Fibroblast of peridontal ligament (primary cell): ENCODE measurements at regions not wholly inside any gene's neighbourhood (a gene's known extent, or its start where the extent isn't known, plus 50 kb on each side); places are given as distances from the start of the nearest gene placed in this dataset.

Experiments used
- DNase-seq: peaks from one replicate; pipeline ENCODE4 v3.0.0-alpha.2; 2010; ENCODE audit errors: extremely low read depth

DNA sequence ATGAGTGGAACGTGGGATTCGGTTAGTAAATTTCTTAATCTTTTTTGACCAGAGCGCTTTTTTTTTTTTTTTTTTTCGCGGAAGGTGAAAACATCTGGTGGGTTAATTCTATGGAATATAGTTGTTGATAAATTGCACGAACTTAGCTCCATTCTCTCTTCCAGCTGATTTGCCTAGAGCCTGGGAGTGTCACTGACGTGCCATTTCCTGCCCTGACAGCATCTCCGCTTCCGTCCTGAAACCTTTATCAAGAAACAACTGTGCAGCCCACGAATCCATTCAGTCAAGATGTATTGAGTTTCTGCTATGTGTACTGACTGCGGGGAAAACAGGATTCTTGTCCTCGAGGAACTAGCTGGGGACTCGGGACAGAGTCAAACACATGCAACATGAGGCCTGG lies 59.5 kb upstream of the TGM3 start:
- no peak for DNase-seq

DNA sequence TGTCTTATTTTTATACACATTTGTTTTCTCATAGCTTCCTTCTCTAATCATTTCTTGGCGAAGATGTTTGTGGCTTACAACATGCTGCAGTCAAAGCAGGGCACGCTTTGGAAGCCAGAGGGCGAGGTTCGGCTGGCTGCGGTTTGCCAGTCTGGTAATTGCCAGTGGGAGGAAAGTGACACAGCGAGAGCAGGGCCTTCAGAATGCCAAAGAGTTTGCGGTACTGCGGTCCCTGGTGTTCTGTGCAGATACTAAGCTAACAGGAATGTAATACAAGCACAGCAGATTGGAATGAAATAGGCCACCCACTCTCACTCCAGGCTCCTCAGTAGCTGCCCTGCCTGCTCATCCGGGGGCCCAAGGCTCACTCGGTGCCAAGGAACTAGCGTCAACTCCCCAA lies 58.7 kb upstream of the TGM3 start:
- peak; percentile 99 for DNase-seq

DNA sequence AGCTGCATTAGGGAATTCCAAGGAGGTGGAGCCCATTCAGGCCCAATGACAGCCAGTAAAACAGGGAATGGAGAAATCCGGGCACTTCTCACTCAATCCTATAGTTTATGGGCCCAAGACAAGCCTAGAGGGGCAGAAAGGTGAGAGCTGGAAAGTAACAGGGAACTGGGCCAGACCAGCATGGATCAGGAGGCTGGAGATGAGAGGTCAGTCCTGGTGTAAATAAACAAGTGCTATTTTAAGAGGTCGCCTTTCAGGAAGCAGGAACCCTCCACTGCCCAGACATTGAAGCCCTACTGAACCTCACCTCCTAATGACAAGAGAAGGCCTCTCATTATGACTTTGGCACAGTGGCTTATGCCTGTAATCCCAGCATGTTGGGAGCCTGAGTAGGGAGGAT lies 57.2 kb upstream of the TGM3 start:
- DNase-seq, result no peak

DNA sequence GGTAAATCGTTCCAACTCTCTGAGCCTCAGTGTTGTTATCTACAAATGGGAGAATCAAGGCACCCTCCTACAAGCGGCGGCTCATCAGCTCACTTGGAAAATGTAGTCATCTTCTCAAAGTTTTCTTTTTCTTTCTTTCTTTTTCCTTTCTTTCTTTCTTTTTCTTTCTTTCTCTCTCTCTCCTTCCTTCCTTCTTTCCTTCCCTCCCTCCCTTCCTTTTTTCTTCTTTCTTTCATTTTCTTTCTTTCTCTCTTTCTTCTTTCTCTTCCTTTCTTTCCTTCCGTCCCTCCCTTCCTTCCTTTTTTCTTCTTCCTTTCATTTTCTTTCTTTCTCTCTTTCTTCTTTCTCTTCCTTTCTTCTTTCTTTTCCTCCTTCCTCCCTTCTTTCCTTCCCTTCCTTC lies 55.0 kb upstream of the TGM3 start:
- DNase-seq, result no peak

DNA sequence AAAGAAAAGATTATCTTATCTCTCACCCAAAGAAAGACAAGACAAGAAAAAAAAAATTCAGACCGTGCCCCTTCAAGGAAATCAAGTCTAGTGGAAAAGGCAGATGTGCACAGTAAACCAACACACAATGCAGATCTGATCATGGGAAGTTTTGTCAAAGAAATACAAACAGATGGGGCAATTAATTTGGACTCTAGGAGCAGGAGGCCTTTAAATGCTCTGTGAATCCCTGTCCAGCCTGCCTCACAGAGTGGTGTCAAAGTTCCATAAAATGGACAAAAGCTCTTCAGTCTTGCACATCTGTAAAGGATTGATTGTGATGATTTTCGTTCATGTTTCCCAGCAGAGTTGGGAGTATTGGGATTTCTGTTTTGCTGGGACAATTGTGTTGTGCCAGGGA lies 53.1 kb upstream of the TGM3 start:
- DNase-seq, result no peak

DNA sequence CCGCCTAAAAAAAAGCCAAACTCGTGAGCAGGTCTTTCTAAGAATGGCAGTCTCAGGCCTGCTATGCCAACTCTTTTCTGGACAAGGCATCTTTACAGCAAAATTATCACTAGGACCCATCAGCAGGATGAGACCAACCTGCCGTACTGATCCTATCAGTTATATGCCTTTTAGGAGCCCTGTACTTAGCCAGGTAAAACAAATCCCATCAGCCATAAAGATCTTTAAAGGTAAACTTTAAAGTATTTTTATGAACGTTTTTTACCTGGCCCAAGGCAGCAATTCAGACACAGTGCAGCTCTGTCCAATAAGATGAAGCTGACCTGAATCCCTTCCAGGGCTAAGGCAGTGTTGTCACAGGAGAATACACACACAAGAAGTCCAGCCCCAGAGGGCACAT lies 51.3 kb upstream of the TGM3 start:
- DNase-seq, result no peak

DNA sequence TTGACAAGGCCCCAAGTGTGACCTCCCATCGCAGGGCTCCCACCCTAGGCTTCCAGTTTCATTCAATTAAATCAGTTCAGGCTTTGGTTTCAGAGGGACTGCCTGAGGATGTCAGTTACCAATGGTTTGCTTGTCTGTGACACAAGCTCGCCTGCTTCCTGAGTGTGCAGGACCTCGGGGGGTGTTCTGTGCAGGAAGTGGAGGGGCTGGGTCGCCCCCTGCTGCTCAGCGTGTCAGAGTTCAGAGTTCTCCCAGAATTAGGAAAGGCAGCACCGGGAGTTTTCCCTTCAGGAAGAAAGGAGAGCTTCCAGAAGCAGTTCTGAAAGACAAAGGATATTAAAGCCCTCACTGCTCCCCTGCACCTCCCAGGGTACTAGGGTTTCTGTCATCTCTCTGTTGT lies 50.8 kb upstream of the TGM3 start:
- DNase-seq, result no peak

DNA sequence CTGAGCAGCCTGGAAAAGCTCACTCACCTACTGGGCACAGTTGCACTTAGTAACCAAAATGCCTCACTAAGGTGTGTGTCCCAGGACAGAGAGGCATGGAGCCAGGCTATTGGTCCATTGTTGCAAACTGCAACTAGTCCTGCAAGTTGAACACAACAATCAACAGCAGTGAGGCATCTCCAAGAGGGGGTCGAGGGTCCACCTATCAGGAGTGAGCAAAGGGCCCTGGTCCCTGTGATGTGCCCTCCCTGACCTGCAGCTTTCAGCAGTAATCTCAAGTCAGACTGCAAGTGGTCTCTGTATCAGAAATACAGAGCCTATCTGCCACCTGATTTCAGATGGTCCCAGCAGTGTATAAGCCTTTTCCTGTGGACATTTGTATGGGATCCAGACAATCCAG lies 50.2 kb upstream of the TGM3 start:
- no peak for DNase-seq
